ENCODE measurements at regions not wholly inside any gene's neighbourhood (a gene's known extent, or its start where the extent isn't known, plus 50 kb on each side); places are given as distances from the start of the nearest gene placed in this dataset.

DNA sequence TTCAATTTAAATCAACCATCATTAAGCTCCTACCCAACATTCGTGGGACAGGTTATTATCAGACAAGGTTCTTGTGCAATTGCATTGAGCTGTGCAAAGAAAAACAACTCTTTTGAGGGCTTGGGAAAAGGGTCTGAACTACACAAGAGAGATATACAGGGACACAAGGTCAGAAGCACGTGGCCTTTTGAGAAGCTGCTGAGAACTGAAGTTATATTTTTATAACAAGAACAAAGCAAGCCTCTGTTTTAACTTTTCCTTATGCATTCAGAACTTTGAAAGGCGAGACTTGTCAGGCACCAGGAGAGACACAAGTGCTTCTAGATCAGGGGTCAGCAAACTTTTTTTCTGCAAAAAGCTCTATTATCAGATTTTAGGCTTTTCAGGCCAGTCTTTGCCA, 274.8 kb upstream of the VCX start:
- TF ChIP-seq, protein P1, sequence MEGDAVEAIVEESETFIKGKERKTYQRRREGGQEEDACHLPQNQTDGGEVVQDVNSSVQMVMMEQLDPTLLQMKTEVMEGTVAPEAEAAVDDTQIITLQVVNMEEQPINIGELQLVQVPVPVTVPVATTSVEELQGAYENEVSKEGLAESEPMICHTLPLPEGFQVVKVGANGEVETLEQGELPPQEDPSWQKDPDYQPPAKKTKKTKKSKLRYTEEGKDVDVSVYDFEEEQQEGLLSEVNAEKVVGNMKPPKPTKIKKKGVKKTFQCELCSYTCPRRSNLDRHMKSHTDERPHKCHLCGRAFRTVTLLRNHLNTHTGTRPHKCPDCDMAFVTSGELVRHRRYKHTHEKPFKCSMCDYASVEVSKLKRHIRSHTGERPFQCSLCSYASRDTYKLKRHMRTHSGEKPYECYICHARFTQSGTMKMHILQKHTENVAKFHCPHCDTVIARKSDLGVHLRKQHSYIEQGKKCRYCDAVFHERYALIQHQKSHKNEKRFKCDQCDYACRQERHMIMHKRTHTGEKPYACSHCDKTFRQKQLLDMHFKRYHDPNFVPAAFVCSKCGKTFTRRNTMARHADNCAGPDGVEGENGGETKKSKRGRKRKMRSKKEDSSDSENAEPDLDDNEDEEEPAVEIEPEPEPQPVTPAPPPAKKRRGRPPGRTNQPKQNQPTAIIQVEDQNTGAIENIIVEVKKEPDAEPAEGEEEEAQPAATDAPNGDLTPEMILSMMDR (IDR thresholded peaks at IDR 0.05), result no peak
- TF ChIP-seq POLR2A (IDR thresholded peaks at IDR 0.05), result no peak
